HEK293 (cell line): ENCODE measurements at regions not wholly inside any gene's neighbourhood (a gene's known extent, or its start where the extent isn't known, plus 50 kb on each side); places are given as distances from the start of the nearest gene placed in this dataset.

Experiments used
- CTCF ChIA-PET: fragments of 350-600 bp; formaldehyde crosslinking; extraction: SDS; loops from one replicate; lab custom pipeline; 2021; ENCODE audit warnings: antibody characterized with exemption; lab: Yijun Ruan, JAX
- POLR2A ChIA-PET: fragments of 300-600 bp; formaldehyde crosslinking; extraction: SDS; loops from one replicate; lab custom pipeline; 2020; ENCODE audit warnings: antibody characterized with exemption, inconsistent platforms; lab: Yijun Ruan, JAX
- H3K27ac ChIP-seq: fragments of 200-500 bp; sonication (Bioruptor generic); 2 replicates; pipeline ENCODE4 v1.5.1; 2014; ENCODE audit warnings: low read depth, low read length, control low read depth, inconsistent platforms; ENCODE audit errors: extremely low read depth
- H3K36me3 ChIP-seq, 2 experiments: fragments of 200-500 bp in 1 of 2; sonication (Bioruptor generic) in 1 of 2; 1 replicate in 1 of 2; 2 replicates in 1 of 2; pipeline ENCODE4 v1.5.1; 2014 to 2017; ENCODE audit warnings: inconsistent platforms in 2 of 2, low read length in 2 of 2; ENCODE audit not compliant: control insufficient read depth in 2 of 2, insufficient read depth in 1 of 2
- H3K4me1 ChIP-seq: fragments of 200-500 bp; sonication (Bioruptor generic); 2 replicates; pipeline ENCODE4 v1.5.1; 2014; ENCODE audit warnings: mild to moderate bottlenecking, low read length, inconsistent platforms; ENCODE audit not compliant: control insufficient read depth, insufficient read depth
- H3K4me3 ChIP-seq: 2 replicates; pipeline ENCODE4 v1.5.1; 2011; ENCODE audit warnings: low read depth, mild to moderate bottlenecking, control low read depth, low read length, moderate library complexity
- H3K9me3 ChIP-seq: fragments of 200-500 bp; sonication (Bioruptor generic); 2 replicates; pipeline ENCODE4 v1.5.1; 2014; ENCODE audit warnings: low read depth, low read length, inconsistent platforms; ENCODE audit not compliant: control insufficient read depth, insufficient read depth
- FEZF1 ChIP-seq: fragments of 450-650 bp; formaldehyde crosslinking; IDR thresholded peaks from 2 replicates; pipeline ENCODE4 v1.5.1; 2016; ENCODE audit warnings: missing biosample characterization, missing genetic modification characterization
- GLIS1 ChIP-seq: fragments of 450-650 bp; formaldehyde crosslinking; IDR thresholded peaks from 2 replicates; pipeline ENCODE4 v1.5.1; 2016; ENCODE audit warnings: missing biosample characterization, missing genetic modification characterization
- HOXA7 ChIP-seq: sonication (generic); formaldehyde crosslinking; IDR thresholded peaks from 2 replicates; pipeline ENCODE4 v1.8.1; 2022; ENCODE audit warnings: missing genetic modification reagents, borderline replicate concordance
- OSR2 ChIP-seq: fragments of 450-650 bp; formaldehyde crosslinking; IDR thresholded peaks from 2 replicates; pipeline ENCODE4 v1.5.1; 2016; ENCODE audit warnings: missing biosample characterization, missing genetic modification characterization
- PBX3 ChIP-seq: sonication (generic); formaldehyde crosslinking; IDR thresholded peaks from 2 replicates; pipeline ENCODE4 v1.8.1; 2022; ENCODE audit warnings: mild to moderate bottlenecking, moderate library complexity, missing genetic modification reagents
- SALL2 ChIP-seq: fragments of 450-650 bp; formaldehyde crosslinking; IDR thresholded peaks from 2 replicates; pipeline ENCODE4 v1.5.0; 2017; ENCODE audit warnings: missing biosample characterization, mild to moderate bottlenecking, missing genetic modification characterization, borderline replicate concordance
- YY1 ChIP-seq: fragments of 450-650 bp; formaldehyde crosslinking; IDR thresholded peaks from 2 replicates; pipeline ENCODE4 v1.5.1; 2018; ENCODE audit warnings: missing biosample characterization, missing genetic modification characterization
- YY2 ChIP-seq: fragments of 450-650 bp; formaldehyde crosslinking; IDR thresholded peaks from 2 replicates; pipeline ENCODE4 v1.5.1; 2016; ENCODE audit warnings: missing biosample characterization, missing genetic modification characterization
- ZBTB1 ChIP-seq: fragments of 450-650 bp; formaldehyde crosslinking; IDR thresholded peaks from 2 replicates; pipeline ENCODE4 v1.5.1; 2016; ENCODE audit warnings: missing biosample characterization, missing genetic modification characterization
- ZNF133 ChIP-seq: fragments of 450-650 bp; formaldehyde crosslinking; IDR thresholded peaks from 2 replicates; pipeline ENCODE4 v1.5.1; 2016; ENCODE audit warnings: missing biosample characterization, missing genetic modification characterization
- ZNF155 ChIP-seq: fragments of 450-650 bp; formaldehyde crosslinking; IDR thresholded peaks from 2 replicates; pipeline ENCODE4 v1.5.1; 2016; ENCODE audit warnings: missing biosample characterization, missing genetic modification characterization
- ZNF211 ChIP-seq: fragments of 450-650 bp; formaldehyde crosslinking; IDR thresholded peaks from 2 replicates; pipeline ENCODE4 v1.5.1; 2016; ENCODE audit warnings: low read depth, missing biosample characterization, missing genetic modification characterization
- ZNF214 ChIP-seq: fragments of 450-650 bp; formaldehyde crosslinking; IDR thresholded peaks from 2 replicates; pipeline ENCODE4 v1.5.1; 2017; ENCODE audit warnings: missing biosample characterization, mild to moderate bottlenecking, missing genetic modification characterization, borderline replicate concordance
- ZNF24 ChIP-seq: fragments of 450-650 bp; formaldehyde crosslinking; IDR thresholded peaks from 2 replicates; pipeline ENCODE4 v1.5.1; 2016; ENCODE audit warnings: missing biosample characterization, missing genetic modification characterization
- ZNF302 ChIP-seq: fragments of 450-650 bp; formaldehyde crosslinking; IDR thresholded peaks from 2 replicates; pipeline ENCODE4 v1.5.1; 2016; ENCODE audit warnings: missing biosample characterization, missing genetic modification characterization, low read depth
- ZNF335 ChIP-seq: fragments of 450-650 bp; formaldehyde crosslinking; conservative IDR thresholded peaks from 2 replicates; pipeline ENCODE4 v1.5.1; 2016; ENCODE audit warnings: missing biosample characterization, missing genetic modification characterization
- ZNF394 ChIP-seq: fragments of 450-650 bp; formaldehyde crosslinking; IDR thresholded peaks from 2 replicates; pipeline ENCODE4 v1.5.1; 2016; ENCODE audit warnings: missing biosample characterization, missing genetic modification characterization, mild to moderate bottlenecking, moderate library complexity, borderline replicate concordance
- ZNF404 ChIP-seq: fragments of 450-650 bp; formaldehyde crosslinking; IDR thresholded peaks from 2 replicates; pipeline ENCODE4 v1.5.1; 2017; ENCODE audit warnings: missing biosample characterization, missing genetic modification characterization
- ZNF416 ChIP-seq: fragments of 450-650 bp; formaldehyde crosslinking; IDR thresholded peaks from 2 replicates; pipeline ENCODE4 v1.5.1; 2016; ENCODE audit warnings: missing biosample characterization, missing genetic modification characterization
- ZNF473 ChIP-seq: fragments of 450-650 bp; formaldehyde crosslinking; IDR thresholded peaks from 2 replicates; pipeline ENCODE4 v1.5.1; 2017; ENCODE audit warnings: missing biosample characterization, missing genetic modification characterization
- ZNF510 ChIP-seq: fragments of 450-650 bp; formaldehyde crosslinking; IDR thresholded peaks from 2 replicates; pipeline ENCODE4 v1.5.1; 2018; ENCODE audit warnings: mild to moderate bottlenecking, missing genetic modification characterization, missing biosample characterization; ENCODE audit not compliant: insufficient replicate concordance
- ZNF560 ChIP-seq: fragments of 450-650 bp; formaldehyde crosslinking; IDR thresholded peaks from 2 replicates; pipeline ENCODE4 v1.5.1; 2017; ENCODE audit warnings: missing biosample characterization, missing genetic modification characterization, borderline replicate concordance
- ZNF626 ChIP-seq: fragments of 450-650 bp; sonication (Bioruptor Pico); formaldehyde crosslinking; IDR thresholded peaks from 2 replicates; pipeline ENCODE4 v1.5.1; 2018; ENCODE audit warnings: missing biosample characterization, missing genetic modification characterization, inconsistent platforms
- ZNF677 ChIP-seq: fragments of 450-650 bp; IDR thresholded peaks from 2 replicates; pipeline ENCODE4 v1.5.0; 2018; ENCODE audit warnings: missing biosample characterization, mild to moderate bottlenecking, missing genetic modification characterization, moderate library complexity
- ZNF704 ChIP-seq: fragments of 450-650 bp; formaldehyde crosslinking; IDR thresholded peaks from 2 replicates; pipeline ENCODE4 v1.5.1; 2016; ENCODE audit warnings: missing biosample characterization, missing genetic modification characterization
- ZNF785 ChIP-seq: fragments of 450-650 bp; formaldehyde crosslinking; IDR thresholded peaks from 2 replicates; pipeline ENCODE4 v1.5.1; 2016; ENCODE audit warnings: missing biosample characterization, missing genetic modification characterization
- TF ChIP-seq, protein P1 (sequence below): fragments of 450-650 bp; formaldehyde crosslinking; IDR thresholded peaks from 2 replicates; pipeline ENCODE4 v1.5.1; 2016; ENCODE audit warnings: missing biosample characterization, missing genetic modification characterization
- TF ChIP-seq, protein P2 (sequence below): fragments of 450-650 bp; formaldehyde crosslinking; IDR thresholded peaks from 2 replicates; pipeline ENCODE4 v1.5.1; 2016; ENCODE audit warnings: missing biosample characterization, missing genetic modification characterization
- TF ChIP-seq, protein P3 (sequence below): fragments of 450-650 bp; formaldehyde crosslinking; IDR thresholded peaks from 2 replicates; pipeline ENCODE4 v1.5.1; 2016; ENCODE audit warnings: missing biosample characterization, missing genetic modification characterization

DNA sequence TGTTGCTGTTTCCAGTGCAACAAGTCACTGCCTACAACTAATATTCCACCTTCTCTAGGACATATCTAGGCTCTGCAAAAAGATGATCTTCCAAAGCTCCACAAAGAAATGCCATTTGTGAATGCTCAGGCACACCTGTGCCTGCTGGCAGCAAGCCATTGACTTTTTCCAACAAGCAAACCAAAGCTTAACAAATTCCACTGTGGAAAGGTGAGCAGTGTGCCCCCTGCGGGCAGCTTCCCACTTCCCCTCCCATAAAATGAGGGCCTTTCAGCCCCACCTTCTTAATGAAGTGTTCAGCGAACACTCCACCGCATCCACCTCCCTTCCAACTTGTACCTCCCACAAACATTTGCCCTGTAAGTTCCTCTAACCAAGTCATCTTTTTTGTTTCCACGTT lies 157.5 kb upstream of the SLC24A5 start:
- Histone ChIP-seq H3K36me3 (no peaks in the 10 kb centered on the region), H3K4me1 (no peaks in the 10 kb centered on the region), H3K9me3 (no peaks in the 10 kb centered on the region), H3K4me3 (no peak overlapping the region), H3K27ac (no peak overlapping the region)
- ChIA-PET POLR2A (no interaction called here), CTCF (no interaction called here)
- TF ChIP-seq OSR2 (tag by site-specific recombination), result no peak
- no peak for TF ChIP-seq ZNF335 (tag by site-specific recombination)
- no peak for TF ChIP-seq PBX3 (CRISPR knock-in tag)
- no peak for TF ChIP-seq YY1 (tag by site-specific recombination)
- no peak for TF ChIP-seq GLIS1 (tag by site-specific recombination)
- TF ChIP-seq, protein P1, sequence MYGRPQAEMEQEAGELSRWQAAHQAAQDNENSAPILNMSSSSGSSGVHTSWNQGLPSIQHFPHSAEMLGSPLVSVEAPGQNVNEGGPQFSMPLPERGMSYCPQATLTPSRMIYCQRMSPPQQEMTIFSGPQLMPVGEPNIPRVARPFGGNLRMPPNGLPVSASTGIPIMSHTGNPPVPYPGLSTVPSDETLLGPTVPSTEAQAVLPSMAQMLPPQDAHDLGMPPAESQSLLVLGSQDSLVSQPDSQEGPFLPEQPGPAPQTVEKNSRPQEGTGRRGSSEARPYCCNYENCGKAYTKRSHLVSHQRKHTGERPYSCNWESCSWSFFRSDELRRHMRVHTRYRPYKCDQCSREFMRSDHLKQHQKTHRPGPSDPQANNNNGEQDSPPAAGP (tag by site-specific recombination), result no peak
- no peak for TF ChIP-seq ZNF416
- no peak for TF ChIP-seq HOXA7 (CRISPR knock-in tag)
- TF ChIP-seq ZNF155 (tag by site-specific recombination), result no peak
- TF ChIP-seq ZNF677, result no peak
- TF ChIP-seq SALL2 (tag by site-specific recombination), result no peak
- no peak for TF ChIP-seq ZNF473 (tag by site-specific recombination)
- no peak for TF ChIP-seq ZNF785 (tag by site-specific recombination)
- no peak for TF ChIP-seq ZNF214 (tag by site-specific recombination)
- no peak for TF ChIP-seq FEZF1

DNA sequence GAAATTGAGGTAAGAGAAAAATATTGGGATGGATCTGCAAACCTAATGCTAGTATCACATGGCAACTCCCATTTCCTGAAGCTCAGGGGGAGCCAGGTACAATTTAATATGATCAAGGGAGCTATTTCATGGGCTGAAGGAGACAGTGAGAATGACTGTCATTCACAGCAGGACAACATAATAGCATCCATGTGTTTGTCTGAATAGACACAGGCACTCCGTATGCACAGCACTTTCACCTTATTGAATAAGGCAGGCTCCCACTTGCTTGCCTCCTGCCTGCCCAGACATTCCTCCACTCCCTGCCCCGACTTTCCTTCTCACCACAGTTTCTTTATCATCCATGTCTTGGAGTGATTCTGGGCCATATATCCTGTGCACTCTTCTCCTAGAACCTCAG lies 156.6 kb upstream of the SLC24A5 start:
- no peaks in the 10 kb centered on the region for H3K9me3 ChIP-seq
- H3K27ac ChIP-seq, result no peak overlapping the region
- ChIA-PET POLR2A (no interaction called here), CTCF (no interaction called here)
- no peak for TF ChIP-seq ZBTB1
- no peak for TF ChIP-seq ZNF704 (tag by site-specific recombination)
- no peak for TF ChIP-seq ZNF626 (tag by site-specific recombination)
- TF ChIP-seq ZNF394 (tag by site-specific recombination), result no peak
- TF ChIP-seq ZNF560 (tag by site-specific recombination), result no peak
- TF ChIP-seq ZNF302 (tag by site-specific recombination), result no peak
- TF ChIP-seq YY2, result no peak
- no peak for TF ChIP-seq ZNF510 (tag by site-specific recombination)
- TF ChIP-seq, protein P2, sequence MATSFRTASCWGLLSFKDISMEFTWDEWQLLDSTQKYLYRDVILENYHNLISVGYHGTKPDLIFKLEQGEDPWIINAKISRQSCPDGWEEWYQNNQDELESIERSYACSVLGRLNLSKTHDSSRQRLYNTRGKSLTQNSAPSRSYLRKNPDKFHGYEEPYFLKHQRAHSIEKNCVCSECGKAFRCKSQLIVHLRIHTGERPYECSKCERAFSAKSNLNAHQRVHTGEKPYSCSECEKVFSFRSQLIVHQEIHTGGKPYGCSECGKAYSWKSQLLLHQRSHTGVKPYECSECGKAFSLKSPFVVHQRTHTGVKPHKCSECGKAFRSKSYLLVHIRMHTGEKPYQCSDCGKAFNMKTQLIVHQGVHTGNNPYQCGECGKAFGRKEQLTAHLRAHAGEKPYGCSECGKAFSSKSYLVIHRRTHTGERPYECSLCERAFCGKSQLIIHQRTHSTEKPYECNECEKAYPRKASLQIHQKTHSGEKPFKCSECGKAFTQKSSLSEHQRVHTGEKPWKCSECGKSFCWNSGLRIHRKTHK (tag by site-specific recombination), result no peak
- TF ChIP-seq, protein P3, sequence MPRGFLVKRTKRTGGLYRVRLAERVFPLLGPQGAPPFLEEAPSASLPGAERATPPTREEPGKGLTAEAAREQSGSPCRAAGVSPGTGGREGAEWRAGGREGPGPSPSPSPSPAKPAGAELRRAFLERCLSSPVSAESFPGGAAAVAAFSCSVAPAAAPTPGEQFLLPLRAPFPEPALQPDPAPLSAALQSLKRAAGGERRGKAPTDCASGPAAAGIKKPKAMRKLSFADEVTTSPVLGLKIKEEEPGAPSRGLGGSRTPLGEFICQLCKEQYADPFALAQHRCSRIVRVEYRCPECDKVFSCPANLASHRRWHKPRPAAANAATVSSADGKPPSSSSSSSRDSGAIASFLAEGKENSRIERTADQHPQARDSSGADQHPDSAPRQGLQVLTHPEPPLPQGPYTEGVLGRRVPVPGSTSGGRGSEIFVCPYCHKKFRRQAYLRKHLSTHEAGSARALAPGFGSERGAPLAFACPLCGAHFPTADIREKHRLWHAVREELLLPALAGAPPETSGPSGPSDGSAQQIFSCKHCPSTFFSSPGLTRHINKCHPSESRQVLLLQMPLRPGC (tag by site-specific recombination), result no peak
- no peak for TF ChIP-seq ZNF211 (tag by site-specific recombination)
- TF ChIP-seq ZNF404 (tag by site-specific recombination), result no peak
- TF ChIP-seq ZNF133 (tag by site-specific recombination), result no peak
- no peak for TF ChIP-seq ZNF24 (tag by site-specific recombination)
- no peaks in the 10 kb centered on the region for H3K4me1 ChIP-seq
- no peak overlapping the region for H3K4me3 ChIP-seq
- no peaks in the 10 kb centered on the region for H3K36me3 ChIP-seq
